GM12891 (cell line): ENCODE measurements at regions not wholly inside any gene's neighbourhood (a gene's known extent, or its start where the extent isn't known, plus 50 kb on each side); places are given as distances from the start of the nearest gene placed in this dataset.

Source experiments
- POLR2A ChIP-seq: IDR thresholded peaks from 2 replicates; pipeline ENCODE4 v1.6.1; 2011; ENCODE audit warnings: low read depth, low read length, control low read depth
- POLR2AphosphoS5 ChIP-seq: IDR thresholded peaks from 2 replicates; pipeline ENCODE4 v1.6.1; 2011; ENCODE audit warnings: low read depth, low read length, control low read depth
- SPI1 ChIP-seq: IDR thresholded peaks from 2 replicates; pipeline ENCODE4 v1.6.1; 2011; ENCODE audit warnings: low read depth, low read length, control low read depth

DNA sequence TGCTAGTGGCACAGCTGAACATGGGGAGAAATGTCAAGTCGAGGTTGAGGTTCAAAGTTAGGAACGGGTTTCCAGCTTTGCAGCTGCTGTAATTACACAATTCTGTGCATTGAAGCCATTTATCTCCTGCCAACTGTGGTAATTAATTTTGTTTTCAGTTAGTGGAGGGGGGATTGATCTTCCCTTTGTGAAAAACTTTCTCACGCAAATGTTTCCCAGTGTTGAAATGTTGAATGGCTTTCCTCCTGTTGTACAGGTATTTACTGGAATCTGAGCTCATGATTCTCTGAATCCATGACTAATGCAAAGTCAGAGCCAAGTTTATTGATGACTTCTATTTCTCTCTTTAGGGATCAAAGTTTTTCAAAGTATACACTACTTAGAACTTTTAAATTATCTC, 198.4 kb upstream of the SLC35B3 start:
- TF ChIP-seq POLR2A, result no peak
- no peak for TF ChIP-seq POLR2AphosphoS5
- TF ChIP-seq SPI1, result no peak
